HFF-Myc (cell line): ENCODE measurements at regions not wholly inside any gene's neighbourhood (a gene's known extent, or its start where the extent isn't known, plus 50 kb on each side); places are given as distances from the start of the nearest gene placed in this dataset.

Experiments used
- DNase-seq: peaks from one replicate; pipeline ENCODE4 v3.0.0-alpha.2; 2011; ENCODE audit warnings: low read depth; ENCODE audit errors: extremely low read depth
- H3K4me3 ChIP-seq: replicated peaks from 2 replicates; pipeline ENCODE4 v1.5.1; 2011; ENCODE audit warnings: low read depth, mild to moderate bottlenecking, control low read depth, low read length
- TF ChIP-seq, protein P1 (sequence below): IDR thresholded peaks from 2 replicates; pipeline ENCODE4 v1.5.1; 2012; ENCODE audit warnings: mild to moderate bottlenecking, low read depth, low read length, control low read depth; ENCODE audit errors: missing control alignments

DNA sequence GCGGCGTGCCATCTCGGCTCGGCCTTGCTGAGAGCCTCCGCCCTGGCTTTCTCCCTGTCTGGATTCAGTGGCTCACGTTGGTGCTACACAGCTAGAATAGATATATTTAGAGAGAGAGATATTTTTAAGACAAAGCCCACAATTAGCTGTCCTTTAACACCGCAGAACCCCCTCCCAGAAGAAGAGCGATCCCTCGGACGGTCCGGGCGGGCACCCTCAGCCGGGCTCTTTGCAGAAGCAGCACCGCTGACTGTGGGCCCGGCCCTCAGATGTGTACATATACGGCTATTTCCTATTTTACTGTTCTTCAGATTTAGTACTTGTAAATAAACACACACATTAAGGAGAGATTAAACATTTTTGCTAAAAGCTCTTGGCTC is 54.1 kb downstream of the PLXNA1 start:
- H3K4me3 ChIP-seq: no peak overlapping the region
- no peak for DNase-seq
- TF ChIP-seq, protein P1, sequence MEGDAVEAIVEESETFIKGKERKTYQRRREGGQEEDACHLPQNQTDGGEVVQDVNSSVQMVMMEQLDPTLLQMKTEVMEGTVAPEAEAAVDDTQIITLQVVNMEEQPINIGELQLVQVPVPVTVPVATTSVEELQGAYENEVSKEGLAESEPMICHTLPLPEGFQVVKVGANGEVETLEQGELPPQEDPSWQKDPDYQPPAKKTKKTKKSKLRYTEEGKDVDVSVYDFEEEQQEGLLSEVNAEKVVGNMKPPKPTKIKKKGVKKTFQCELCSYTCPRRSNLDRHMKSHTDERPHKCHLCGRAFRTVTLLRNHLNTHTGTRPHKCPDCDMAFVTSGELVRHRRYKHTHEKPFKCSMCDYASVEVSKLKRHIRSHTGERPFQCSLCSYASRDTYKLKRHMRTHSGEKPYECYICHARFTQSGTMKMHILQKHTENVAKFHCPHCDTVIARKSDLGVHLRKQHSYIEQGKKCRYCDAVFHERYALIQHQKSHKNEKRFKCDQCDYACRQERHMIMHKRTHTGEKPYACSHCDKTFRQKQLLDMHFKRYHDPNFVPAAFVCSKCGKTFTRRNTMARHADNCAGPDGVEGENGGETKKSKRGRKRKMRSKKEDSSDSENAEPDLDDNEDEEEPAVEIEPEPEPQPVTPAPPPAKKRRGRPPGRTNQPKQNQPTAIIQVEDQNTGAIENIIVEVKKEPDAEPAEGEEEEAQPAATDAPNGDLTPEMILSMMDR: no peak

DNA sequence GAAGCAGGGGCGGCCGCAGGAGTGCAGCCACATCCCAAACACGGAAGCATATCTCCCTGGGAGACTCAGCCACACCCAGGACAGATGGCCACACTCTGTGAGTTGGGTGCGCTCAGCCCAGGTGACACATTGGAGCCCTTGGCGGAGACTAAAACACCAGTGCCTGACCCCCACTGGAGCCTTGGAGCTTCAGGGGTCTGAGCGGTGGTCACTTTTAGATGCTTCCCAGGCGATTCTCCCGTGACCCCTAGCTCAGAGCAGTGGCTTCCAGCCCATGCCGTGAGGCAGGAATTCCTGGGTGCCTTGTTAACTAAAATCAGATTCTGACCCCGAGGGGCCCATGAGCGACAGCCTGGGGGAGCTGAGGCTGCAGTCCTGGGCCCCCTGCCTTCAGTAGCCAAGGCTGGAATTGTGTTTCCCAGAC is 54.5 kb downstream of the PLXNA1 start:
- no peak for DNase-seq
- no peak overlapping the region for H3K4me3 ChIP-seq
- TF ChIP-seq, protein P1: no peak

DNA sequence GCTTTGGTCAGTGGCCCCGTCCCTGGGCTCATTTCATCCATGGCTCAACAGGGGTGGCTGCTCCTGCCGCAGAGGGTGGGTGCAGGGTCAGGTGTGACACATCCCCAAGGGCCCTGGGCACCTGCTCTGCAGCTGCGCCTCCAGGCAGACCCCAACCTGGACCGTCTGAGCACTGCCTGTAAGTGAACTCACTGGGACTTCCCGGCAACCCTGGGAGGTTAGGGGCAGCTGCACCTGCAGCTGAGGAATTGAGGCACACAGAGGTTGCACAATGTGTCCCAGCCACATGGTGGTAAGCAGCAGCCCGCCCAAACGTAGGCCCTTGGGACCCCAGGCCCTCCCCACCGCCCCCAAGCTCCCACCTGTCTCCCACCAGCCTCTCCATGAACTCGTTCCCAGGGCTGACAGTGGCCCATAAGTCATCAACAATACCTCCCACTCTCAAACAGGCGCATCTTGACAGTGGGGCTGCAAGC is 55.1 kb downstream of the PLXNA1 start:
- DNase-seq: no peak
- TF ChIP-seq, protein P1: no peak
- no peak overlapping the region for H3K4me3 ChIP-seq

DNA sequence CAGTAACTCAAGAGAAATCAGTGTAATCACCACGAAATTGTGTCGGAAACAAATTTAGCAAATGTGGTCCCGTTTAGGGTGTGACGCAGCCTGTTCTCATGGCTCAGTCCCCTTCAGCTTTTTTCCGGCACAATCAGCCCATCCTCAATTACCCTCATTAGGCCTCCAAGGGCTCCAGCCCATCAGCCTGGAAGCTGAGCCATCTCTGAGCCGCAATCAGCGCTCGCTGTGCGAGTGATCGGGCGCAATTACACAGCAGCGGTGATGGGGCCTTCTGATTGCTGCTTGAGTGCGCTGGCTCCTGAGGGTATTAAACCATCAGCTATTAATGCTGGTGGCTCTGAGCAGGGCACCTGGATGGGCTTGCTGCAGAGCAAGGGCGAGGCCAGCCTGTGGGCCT is 55.6 kb downstream of the PLXNA1 start:
- H3K4me3 ChIP-seq: no peak overlapping the region
- DNase-seq: no peak
- TF ChIP-seq, protein P1: no peak

DNA sequence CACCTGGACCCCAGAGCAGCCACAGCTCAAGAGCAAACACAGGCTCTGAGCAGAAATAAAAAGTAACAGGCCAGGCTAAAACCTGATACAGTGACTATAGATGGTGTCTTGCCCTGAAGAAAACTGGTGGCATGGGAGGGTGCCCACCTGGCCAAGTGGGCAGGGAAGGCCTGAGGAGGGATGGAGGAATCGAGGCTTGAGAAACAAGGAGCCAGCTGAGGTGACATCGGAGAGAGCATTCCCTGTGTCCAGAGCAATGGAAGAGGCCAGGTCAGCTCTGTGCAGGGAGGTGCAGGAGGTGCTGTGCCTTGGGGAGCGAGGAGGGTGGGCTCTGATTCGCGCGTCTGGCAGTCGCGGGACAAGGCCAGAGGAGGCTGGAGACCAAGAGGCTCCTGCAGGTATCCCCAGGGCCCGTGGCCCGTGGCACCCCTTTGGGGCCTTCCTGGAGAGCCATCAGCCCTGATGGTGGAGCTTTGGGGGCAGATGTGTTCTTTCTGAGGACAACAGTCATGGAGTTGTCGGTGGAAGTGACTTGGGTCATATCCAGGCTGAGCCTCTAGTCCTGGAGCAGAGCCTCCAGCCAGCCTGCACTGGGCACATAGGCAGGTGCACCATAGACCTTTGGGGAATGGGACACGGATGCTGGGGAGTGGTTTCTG is 56.1 kb downstream of the PLXNA1 start:
- no peak overlapping the region for H3K4me3 ChIP-seq
- TF ChIP-seq, protein P1: no peak
- no peak for DNase-seq

DNA sequence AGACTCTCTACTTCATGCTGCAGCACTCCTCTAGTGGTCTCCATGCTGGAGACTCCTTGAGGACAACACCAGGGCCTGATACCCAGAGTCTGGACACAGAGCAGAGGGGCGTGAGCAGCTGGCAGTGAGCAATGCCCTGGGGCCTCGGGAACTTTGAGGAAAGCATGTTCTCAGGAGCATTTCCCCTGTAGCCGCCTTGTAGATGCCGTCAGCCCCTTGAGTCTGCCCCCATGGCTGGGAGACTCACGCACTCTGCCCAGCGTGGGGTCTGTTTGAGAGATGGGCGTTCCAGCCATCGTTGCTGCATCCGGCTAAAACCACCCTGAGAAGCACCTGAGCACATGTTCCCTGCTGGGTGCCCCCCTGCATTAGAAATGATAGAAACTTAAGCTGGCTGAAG is 56.8 kb downstream of the PLXNA1 start:
- no peak for DNase-seq
- TF ChIP-seq, protein P1: no peak
- H3K4me3 ChIP-seq: no peak overlapping the region

DNA sequence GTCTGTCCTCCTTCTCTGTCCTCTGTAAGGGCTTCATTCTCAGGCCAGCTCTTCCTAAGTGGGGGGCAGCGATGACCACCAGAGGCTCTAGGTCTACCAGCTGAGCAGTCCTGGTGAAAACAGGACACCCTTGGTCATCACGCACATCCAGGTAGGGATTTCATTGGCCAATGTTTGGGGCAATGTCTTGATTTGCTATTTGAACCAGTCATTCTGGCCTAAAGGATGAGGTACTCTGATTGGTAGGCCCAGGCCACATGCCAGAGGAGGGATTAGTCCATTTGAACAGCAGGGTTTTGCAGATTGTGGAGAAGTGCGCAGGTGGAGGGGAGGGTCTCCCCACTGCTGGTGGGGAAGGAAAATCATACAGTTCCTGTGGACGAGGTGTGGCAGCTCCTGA is 57.3 kb downstream of the PLXNA1 start:
- no peak overlapping the region for H3K4me3 ChIP-seq
- DNase-seq: no peak
- TF ChIP-seq, protein P1: no peak
